HG03025 (cell line): ENCODE measurements at regions not wholly inside any gene's neighbourhood (a gene's known extent, or its start where the extent isn't known, plus 50 kb on each side); places are given as distances from the start of the nearest gene placed in this dataset.
"Not testable (repeated sequence)": the region's sequence is repeated elsewhere in the genome, so short reads cannot be mapped to it uniquely, and the experiment has no call there.

Source experiments
- ATAC-seq: cut with Tn5 transposase; IDR thresholded peaks from one replicate; pipeline ENCODE4 v1.9.1; 2021; ENCODE audit warnings: mild to moderate bottlenecking, moderate library complexity; ENCODE audit not compliant: unreplicated experiment, low FRiP score

GRCh38 chr13:101003566-101003965 is 329.0 kb upstream of the TMTC4 start:
- no peak for ATAC-seq

GRCh38 chr13:100989392-100989791 is 314.8 kb upstream of the TMTC4 start:
- ATAC-seq: no peak

DNA sequence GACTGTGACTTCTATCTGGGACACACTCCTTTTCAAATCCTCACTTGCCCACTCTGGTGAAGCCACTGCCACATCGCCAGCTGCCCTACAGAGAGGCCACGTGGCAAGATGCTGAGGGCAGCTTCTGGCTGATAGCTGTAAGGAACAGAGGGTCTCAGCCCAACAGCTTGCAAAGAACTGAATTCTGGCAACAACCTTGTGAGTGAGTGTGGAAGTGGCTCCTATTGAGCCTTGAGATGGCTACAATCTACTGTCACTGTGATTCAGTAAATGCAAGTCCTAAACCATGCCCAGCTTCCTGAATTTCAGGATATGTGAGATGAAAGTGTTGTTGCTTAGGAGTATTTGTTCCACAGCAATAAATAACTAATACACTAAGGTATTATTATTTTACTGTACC is 314.3 kb upstream of the TMTC4 start:
- ATAC-seq: no peak

DNA sequence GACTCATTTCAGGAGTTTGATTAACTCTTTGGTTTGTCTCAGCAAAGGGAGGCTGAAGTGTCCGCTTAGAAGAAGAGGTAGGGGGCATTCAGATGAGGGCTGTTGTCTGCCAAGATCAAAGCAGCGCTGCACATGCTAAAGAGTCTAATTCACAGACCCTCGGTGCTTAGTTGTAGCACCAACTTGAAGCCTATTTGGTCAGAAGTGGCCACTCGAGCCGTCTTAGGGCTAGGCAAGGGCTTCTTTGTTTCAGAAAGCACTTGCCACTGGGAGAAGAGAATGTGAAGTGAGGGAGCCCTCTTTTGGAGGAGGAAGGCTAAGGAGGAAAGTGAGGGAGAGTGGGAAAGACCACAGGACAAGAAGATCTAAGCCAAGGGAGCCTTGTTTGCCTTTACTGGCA is 313.4 kb upstream of the TMTC4 start:
- ATAC-seq: no peak

DNA sequence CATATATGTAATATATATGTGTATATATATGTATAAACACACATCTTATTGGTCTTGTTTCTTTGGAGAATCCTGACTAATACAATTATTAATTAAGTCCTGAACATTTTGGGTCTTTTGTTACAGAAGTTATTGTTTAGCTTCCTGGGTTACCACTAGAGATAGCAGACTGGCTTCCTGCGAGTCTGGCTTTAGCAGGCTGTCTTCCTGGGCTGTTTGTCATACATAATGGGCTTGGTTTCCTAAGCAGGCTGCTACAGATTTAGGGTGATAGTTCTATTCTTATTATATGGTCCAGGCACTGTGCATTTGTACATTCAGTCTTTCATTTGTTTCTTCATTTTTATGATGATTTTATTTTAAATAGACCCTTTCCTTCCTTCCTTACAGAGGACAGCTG is 312.0 kb upstream of the TMTC4 start:
- no peak for ATAC-seq

- ATAC-seq: no peak
Measured at GRCh38 chr13:100984085-100984705, 309.6 kb upstream of the TMTC4 start.

DNA sequence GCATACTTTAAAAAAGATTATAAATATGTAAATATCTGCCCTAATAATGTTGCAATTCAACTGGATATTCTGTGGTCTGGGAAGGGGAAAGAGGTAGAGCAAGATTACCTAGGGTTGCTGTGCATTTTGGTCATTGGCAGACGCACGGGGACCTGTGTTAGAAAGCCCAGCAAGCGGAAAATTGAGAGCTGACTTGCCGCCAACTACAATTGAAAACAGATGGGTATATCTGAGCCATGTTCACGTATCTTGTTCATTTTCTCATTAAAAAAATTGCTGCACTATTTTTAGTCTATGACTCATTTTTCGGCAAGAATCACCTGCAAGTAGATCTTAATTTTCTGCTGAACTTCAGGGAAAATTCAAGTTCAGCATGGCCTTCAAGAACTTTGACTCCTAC is 308.5 kb upstream of the TMTC4 start:
- no peak for ATAC-seq

DNA sequence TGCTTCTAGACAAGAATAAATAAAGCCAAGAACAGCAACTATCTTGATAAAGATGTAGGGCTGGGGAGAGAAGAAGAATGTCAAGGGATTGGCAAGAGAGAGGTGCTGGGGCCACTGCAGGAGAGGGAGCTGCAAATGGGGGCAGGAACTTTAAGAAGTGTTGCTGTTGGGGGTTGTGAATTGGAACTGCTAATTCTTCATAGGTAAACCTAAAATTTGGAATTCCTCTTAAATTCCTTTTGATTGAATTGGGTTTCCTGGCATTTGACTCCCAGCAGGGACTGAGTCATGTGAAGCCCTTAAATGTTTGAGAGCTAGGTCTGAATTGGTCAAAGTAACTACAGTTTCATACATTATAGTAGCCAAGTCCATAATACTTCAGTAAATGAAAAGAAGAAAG is 305.6 kb upstream of the TMTC4 start:
- ATAC-seq: no peak

- no peak for ATAC-seq
Measured at GRCh38 chr13:100977841-100978240, 303.2 kb upstream of the TMTC4 start.

DNA sequence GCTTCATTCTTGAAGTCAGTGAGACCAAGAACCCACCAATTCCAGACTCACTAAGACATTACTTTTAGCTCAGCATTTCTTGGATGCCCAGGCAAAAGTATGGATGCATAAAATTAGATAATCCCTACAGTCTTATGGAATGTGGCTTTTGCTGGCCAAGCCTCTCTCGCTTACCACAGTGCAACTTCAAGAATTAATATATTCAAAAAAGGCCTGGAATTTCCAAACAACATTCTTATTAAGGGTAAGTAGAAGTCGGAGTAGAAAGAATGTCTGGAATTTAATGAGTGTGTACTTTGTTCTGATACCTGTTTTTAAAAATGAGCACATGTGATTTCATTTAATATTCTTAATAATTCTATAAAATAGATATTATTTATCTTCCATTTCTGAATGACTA is 302.4 kb upstream of the TMTC4 start:
- no peak for ATAC-seq

GRCh38 chr13:100975666-100976065 is 301.1 kb upstream of the TMTC4 start:
- not testable (repeated sequence) for ATAC-seq

- no peak for ATAC-seq
Measured at GRCh38 chr13:100962585-100962984, 288.0 kb upstream of the TMTC4 start.

- ATAC-seq: no peak
Measured at GRCh38 chr13:100961186-100961585, 286.6 kb upstream of the TMTC4 start.

GRCh38 chr13:100958831-100959230 is 284.2 kb upstream of the TMTC4 start:
- ATAC-seq: no peak

GRCh38 chr13:100957741-100958140 is 283.1 kb upstream of the TMTC4 start:
- ATAC-seq: no peak

- ATAC-seq: no peak
Measured at GRCh38 chr13:100954430-100955305, 280.1 kb upstream of the TMTC4 start.

DNA sequence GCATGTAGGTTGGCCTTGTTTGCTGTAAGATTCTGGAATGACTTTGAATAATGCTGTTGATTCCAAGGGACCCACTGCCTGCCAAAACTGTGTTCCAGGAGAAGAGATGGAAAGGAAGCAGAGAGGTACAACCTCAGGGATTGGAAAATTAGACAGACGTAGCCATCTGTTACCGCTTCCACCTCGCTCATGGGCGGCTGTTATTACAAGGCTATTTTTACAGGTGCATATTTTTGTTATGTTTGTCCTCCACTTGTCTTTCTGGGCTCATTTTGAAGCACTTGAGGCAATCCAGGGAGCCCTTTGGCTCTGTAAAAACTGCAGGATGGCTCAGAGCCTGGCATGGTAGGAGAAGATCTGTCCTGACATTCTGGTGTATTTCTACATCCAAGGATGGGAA is 276.4 kb upstream of the TMTC4 start:
- no peak for ATAC-seq

DNA sequence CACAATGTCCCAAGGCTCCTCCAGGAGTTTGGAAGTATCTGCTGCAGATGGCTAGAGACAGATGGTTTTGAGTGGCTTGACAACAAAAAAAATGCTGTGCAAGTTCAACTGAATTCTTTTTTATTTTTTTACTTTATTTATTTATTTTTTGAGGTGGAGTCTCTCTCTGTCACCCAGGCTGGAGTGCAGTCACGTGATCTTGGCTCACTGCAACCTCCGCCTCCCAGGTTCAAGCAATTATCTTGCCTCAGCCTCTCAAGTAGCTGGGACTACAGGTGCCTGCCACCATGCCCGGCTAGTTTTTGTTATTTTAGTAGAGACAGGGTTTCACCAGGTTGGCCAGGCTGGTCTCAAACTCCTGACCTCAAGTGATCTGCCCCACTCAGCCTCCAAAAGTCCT is 274.3 kb upstream of the TMTC4 start:
- not testable (repeated sequence) for ATAC-seq

- ATAC-seq: no peak
Measured at GRCh38 chr13:100946588-100946987, 272.0 kb upstream of the TMTC4 start.

DNA sequence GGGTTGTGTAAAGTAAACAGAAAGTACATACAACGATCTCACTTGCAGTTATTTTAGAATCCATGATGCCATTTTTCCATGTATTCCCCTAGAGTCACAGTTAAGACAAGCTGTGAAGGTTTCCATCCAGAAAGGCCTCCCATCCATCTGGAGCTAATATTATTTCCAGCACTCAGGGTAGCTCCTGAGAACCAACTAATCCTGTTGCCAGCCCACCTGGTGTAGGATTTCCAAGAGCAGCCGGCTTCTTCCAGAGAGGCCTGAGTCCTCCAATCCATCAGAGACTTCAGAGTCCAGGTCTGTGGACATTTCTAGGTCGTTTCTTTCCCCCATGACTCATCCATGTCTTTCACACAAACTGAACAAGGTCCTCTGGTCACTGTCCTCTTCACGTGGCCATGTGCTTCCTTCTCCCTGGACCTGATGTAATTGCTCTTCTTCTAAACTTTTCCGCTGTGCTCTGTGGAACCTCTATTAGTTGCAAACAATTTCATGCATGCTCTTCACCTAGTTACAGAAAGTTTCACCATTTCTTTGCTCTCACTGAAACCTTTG is 270.3 kb upstream of the TMTC4 start:
- no peak for ATAC-seq

- no peak for ATAC-seq
Measured at GRCh38 chr13:100942742-100943141, 268.1 kb upstream of the TMTC4 start.
